ENCODE measurements at regions not wholly inside any gene's neighbourhood (a gene's known extent, or its start where the extent isn't known, plus 50 kb on each side); places are given as distances from the start of the nearest gene placed in this dataset.

- DNase-seq (ENCODE audit: extremely low spot score, unreplicated experiment) = no peak
- no peak overlapping the region for H3K27ac Mint-ChIP-seq (ENCODE audit: unreplicated experiment)
- no peak for TF ChIP-seq CTCF (IDR thresholded peaks at IDR 0.05)
Observed at GRCh38 chr5:145233461-145233860, 601.7 kb downstream of the PRELID2 start.

GRCh38 chr5:145230781-145231180 lies 604.4 kb downstream of the PRELID2 start:
- H3K27ac Mint-ChIP-seq (ENCODE audit: unreplicated experiment) = no peak overlapping the region
- no peak for TF ChIP-seq CTCF (IDR thresholded peaks at IDR 0.05)
- no peaks in the 10 kb centered on the region for H3K27me3 Mint-ChIP-seq (ENCODE audit: unreplicated experiment)
- peaks cover 13% of the 10 kb centered on the region for H3K4me1 Mint-ChIP-seq (ENCODE audit: unreplicated experiment)
- no peaks in the 10 kb centered on the region for H3K36me3 Mint-ChIP-seq (ENCODE audit: unreplicated experiment)
- no peak for DNase-seq (ENCODE audit: extremely low spot score, unreplicated experiment)
- H3K4me3 Mint-ChIP-seq (ENCODE audit: unreplicated experiment) = no peak overlapping the region
- H3K9me3 Mint-ChIP-seq (ENCODE audit: unreplicated experiment) = no peaks in the 10 kb centered on the region

More at GRCh38 chr5:145233461-145233860, 601.7 kb downstream of the PRELID2 start:
- Mint-ChIP-seq H3K4me1 (ENCODE audit: unreplicated experiment) (peaks cover 26% of the 10 kb centered on the region), H3K27me3 (ENCODE audit: unreplicated experiment) (no peaks in the 10 kb centered on the region), H3K9me3 (ENCODE audit: unreplicated experiment) (no peaks in the 10 kb centered on the region), H3K4me3 (ENCODE audit: unreplicated experiment) (no peak overlapping the region), H3K36me3 (ENCODE audit: unreplicated experiment) (no peaks in the 10 kb centered on the region)

- no peak overlapping the region for H3K27ac Mint-ChIP-seq (ENCODE audit: unreplicated experiment)
- no peaks in the 10 kb centered on the region for H3K4me1 Mint-ChIP-seq (ENCODE audit: unreplicated experiment)
- no peak for TF ChIP-seq CTCF (IDR thresholded peaks at IDR 0.05)
- no peaks in the 10 kb centered on the region for H3K27me3 Mint-ChIP-seq (ENCODE audit: unreplicated experiment)
- H3K36me3 Mint-ChIP-seq (ENCODE audit: unreplicated experiment) = no peaks in the 10 kb centered on the region
- no peaks in the 10 kb centered on the region for H3K9me3 Mint-ChIP-seq (ENCODE audit: unreplicated experiment)
- no peak overlapping the region for H3K4me3 Mint-ChIP-seq (ENCODE audit: unreplicated experiment)
- DNase-seq (ENCODE audit: extremely low spot score, unreplicated experiment) = no peak
Observed at GRCh38 chr5:145228564-145228963, 606.6 kb downstream of the PRELID2 start.

- DNase-seq (ENCODE audit: extremely low spot score, unreplicated experiment) = no peak
- no peak overlapping the region for H3K27ac Mint-ChIP-seq (ENCODE audit: unreplicated experiment)
- no peaks in the 10 kb centered on the region for H3K36me3 Mint-ChIP-seq (ENCODE audit: unreplicated experiment)
- no peak for TF ChIP-seq CTCF (IDR thresholded peaks at IDR 0.05)
- H3K9me3 Mint-ChIP-seq (ENCODE audit: unreplicated experiment) = no peaks in the 10 kb centered on the region
- H3K4me3 Mint-ChIP-seq (ENCODE audit: unreplicated experiment) = no peak overlapping the region
- H3K27me3 Mint-ChIP-seq (ENCODE audit: unreplicated experiment) = no peaks in the 10 kb centered on the region
- no peaks in the 10 kb centered on the region for H3K4me1 Mint-ChIP-seq (ENCODE audit: unreplicated experiment)
Observed at GRCh38 chr5:145227881-145228280, 607.3 kb downstream of the PRELID2 start.

- no peaks in the 10 kb centered on the region for H3K36me3 Mint-ChIP-seq (ENCODE audit: unreplicated experiment)
- no peak for DNase-seq (ENCODE audit: extremely low spot score, unreplicated experiment)
- no peak overlapping the region for H3K27ac Mint-ChIP-seq (ENCODE audit: unreplicated experiment)
- H3K4me1 Mint-ChIP-seq (ENCODE audit: unreplicated experiment) = no peaks in the 10 kb centered on the region
- TF ChIP-seq CTCF (IDR thresholded peaks at IDR 0.05) = no peak
- H3K27me3 Mint-ChIP-seq (ENCODE audit: unreplicated experiment) = no peaks in the 10 kb centered on the region
- H3K4me3 Mint-ChIP-seq (ENCODE audit: unreplicated experiment) = no peak overlapping the region
- H3K9me3 Mint-ChIP-seq (ENCODE audit: unreplicated experiment) = no peaks in the 10 kb centered on the region
Observed at GRCh38 chr5:145226726-145227125, 608.4 kb downstream of the PRELID2 start.
